ENCODE measurements at regions not wholly inside any gene's neighbourhood (a gene's known extent, or its start where the extent isn't known, plus 50 kb on each side); places are given as distances from the start of the nearest gene placed in this dataset.

GRCh38 chr5:167244583-167244982, 1046.9 kb upstream of the WWC1 start:
- no peak for DNase-seq

- no peak for DNase-seq
These were observed 1045.6 kb upstream of the WWC1 start for GRCh38 chr5:167245868-167246267.

GRCh38 chr5:167247816-167248215, 1043.6 kb upstream of the WWC1 start:
- no peak for DNase-seq

- no peak for DNase-seq
These were observed 1043.2 kb upstream of the WWC1 start for GRCh38 chr5:167248257-167248656.

GRCh38 chr5:167250996-167251395, 1040.4 kb upstream of the WWC1 start:
- DNase-seq, result no peak

GRCh38 chr5:167254132-167254531, 1037.3 kb upstream of the WWC1 start:
- no peak for DNase-seq

- no peak for DNase-seq
These were observed 1035.5 kb upstream of the WWC1 start for GRCh38 chr5:167255926-167256325.

- DNase-seq, result no peak
These were observed 1031.6 kb upstream of the WWC1 start for GRCh38 chr5:167259806-167260205.

GRCh38 chr5:167261309-167262100, 1029.9 kb upstream of the WWC1 start:
- DNase-seq, result no peak

- DNase-seq, result no peak
These were observed 1028.3 kb upstream of the WWC1 start for GRCh38 chr5:167263185-167263584.

GRCh38 chr5:167264348-167264747, 1027.1 kb upstream of the WWC1 start:
- no peak for DNase-seq

- no peak for DNase-seq
These were observed 1023.1 kb upstream of the WWC1 start for GRCh38 chr5:167268337-167268736.

- no peak for DNase-seq
These were observed 1022.3 kb upstream of the WWC1 start for GRCh38 chr5:167269146-167269545.

- no peak for DNase-seq
These were observed 1020.4 kb upstream of the WWC1 start for GRCh38 chr5:167271081-167271480.

GRCh38 chr5:167271511-167271910, 1019.9 kb upstream of the WWC1 start:
- DNase-seq, result no peak

GRCh38 chr5:167280111-167280510, 1011.3 kb upstream of the WWC1 start:
- DNase-seq, result no peak

GRCh38 chr5:167281925-167282324, 1009.5 kb upstream of the WWC1 start:
- DNase-seq, result no peak

- no peak for DNase-seq
These were observed 1007.8 kb upstream of the WWC1 start for GRCh38 chr5:167283691-167284090.

GRCh38 chr5:167284222-167284890, 1007.1 kb upstream of the WWC1 start:
- no peak for DNase-seq

- no peak for DNase-seq
These were observed 1005.9 kb upstream of the WWC1 start for GRCh38 chr5:167285591-167285990.

GRCh38 chr5:167286891-167287290, 1004.6 kb upstream of the WWC1 start:
- DNase-seq, result no peak

- DNase-seq, result no peak
These were observed 1001.0 kb upstream of the WWC1 start for GRCh38 chr5:167290478-167290877.

GRCh38 chr5:167294882-167295680, 996.4 kb upstream of the WWC1 start:
- no peak for DNase-seq

GRCh38 chr5:167295681-167296005, 995.8 kb upstream of the WWC1 start:
- DNase-seq, result no peak
